Endothelial cell of umbilical vein (primary cell): ENCODE measurements at regions not wholly inside any gene's neighbourhood (a gene's known extent, or its start where the extent isn't known, plus 50 kb on each side); places are given as distances from the start of the nearest gene placed in this dataset.

Source experiments
- BruUV-seq: library from RNA; stranded (reverse); fragments of 400-500 nt; replicated peaks from 2 replicates; lab custom pipeline; 2021; lab: Mats Ljungman, UMichigan
- CTCF ChIA-PET: fragments of 300-600, 350-600 bp; sonication (Branson Sonifier 250); formaldehyde crosslinking; loops from one replicate; lab custom pipeline; 2021; ENCODE audit warnings: antibody characterized with exemption, inconsistent platforms; lab: Charles Lee
- POLR2A ChIA-PET: fragments of 300-600, 350-600 bp; sonication (Branson Sonifier 250); formaldehyde crosslinking; loops from one replicate; lab custom pipeline; 2021; ENCODE audit warnings: antibody characterized with exemption, inconsistent platforms; lab: Charles Lee
- DNase-seq: peaks from one replicate; pipeline ENCODE4 v3.0.0-alpha.2; 2011; ENCODE audit warnings: low read depth, low spot score
- FAIRE-seq: peaks from 2 replicates; lab custom pipeline; 2011; peaks lifted over from hg19 to GRCh38; lab: Jason Lieb, UNC
- H2AFZ ChIP-seq: 2 replicates; pipeline ENCODE4 v1.6.0; 2012; ENCODE audit warnings: low read depth, low read length, control low read depth, inconsistent platforms
- H3K27ac ChIP-seq: 2 replicates; pipeline ENCODE4 v1.5.1; 2011; ENCODE audit warnings: low read depth, mild to moderate bottlenecking, control low read depth, low read length, moderate library complexity; ENCODE audit not compliant: insufficient read depth
- H3K27me3 ChIP-seq, 2 experiments: 2 replicates each; pipeline versions ENCODE4 v1.6.0 to v1.6.1; 2011; ENCODE audit warnings: low read length in 2 of 2, mixed read lengths in 1 of 2; ENCODE audit not compliant: control insufficient read depth in 2 of 2, insufficient read depth in 2 of 2
- H3K36me3 ChIP-seq, 2 experiments: 2 replicates in 1 of 2; 3 replicates in 1 of 2; pipeline ENCODE4 v1.5.1; 2011; ENCODE audit warnings: low read length in 2 of 2, mild to moderate bottlenecking in 1 of 2, moderate library complexity in 1 of 2; ENCODE audit not compliant: control insufficient read depth in 2 of 2, insufficient read depth in 2 of 2; ENCODE audit errors: extremely low read depth in 1 of 2
- H3K4me1 ChIP-seq: 3 replicates; pipeline ENCODE4 v1.5.1; 2011; ENCODE audit warnings: mild to moderate bottlenecking, low read length; ENCODE audit not compliant: control insufficient read depth, insufficient read depth; ENCODE audit errors: extremely low read depth
- H3K4me2 ChIP-seq: 2 replicates; pipeline ENCODE4 v1.6.1; 2011; ENCODE audit warnings: low read length, control low read depth, mixed read lengths; ENCODE audit not compliant: insufficient read depth
- H3K4me3 ChIP-seq, 3 experiments: fragments of 200-600 bp in 1 of 3; sonication (generic), shearing (Covaris generic) in 1 of 3; replicated peaks in 1 of 3; 2 replicates each; pipeline ENCODE4 v1.5.1; 2011 to 2016; ENCODE audit warnings: control low read depth in 3 of 3, low read length in 3 of 3, mild to moderate bottlenecking in 2 of 3, inconsistent platforms in 1 of 3, low read depth in 1 of 3, moderate library complexity in 1 of 3; ENCODE audit not compliant: insufficient read depth in 1 of 3
- H3K79me2 ChIP-seq: 2 replicates; pipeline ENCODE4 v1.6.0; 2012; ENCODE audit warnings: low read length, inconsistent platforms; ENCODE audit not compliant: control insufficient read depth, insufficient read depth
- H3K9ac ChIP-seq: replicated peaks from 2 replicates; pipeline ENCODE3; 2011; ENCODE audit warnings: low read length, control low read depth; ENCODE audit not compliant: insufficient read depth; ENCODE audit errors: extremely low read depth
- H3K9me1 ChIP-seq: replicated peaks from 3 replicates; pipeline ENCODE4 v1.6.0; 2011; ENCODE audit warnings: mild to moderate bottlenecking, low read length; ENCODE audit not compliant: control insufficient read depth, insufficient read depth; ENCODE audit errors: extremely low read depth
- H3K9me3 ChIP-seq: replicated peaks from 2 replicates; pipeline ENCODE4 v1.5.1; 2012; ENCODE audit warnings: low read length, inconsistent platforms; ENCODE audit not compliant: control insufficient read depth, insufficient read depth
- H4K20me1 ChIP-seq: replicated peaks from 2 replicates; pipeline ENCODE3; 2011; ENCODE audit warnings: mild to moderate bottlenecking, low read length; ENCODE audit not compliant: control insufficient read depth, insufficient read depth; ENCODE audit errors: extremely low read depth
- CTCF ChIP-seq, 2 donors: IDR thresholded peaks; 1 replicate in 1 of 2; 2 replicates in 1 of 2; pipeline ENCODE4 v1.5.1; 2011; ENCODE audit warnings: low read length in 2 of 2, mild to moderate bottlenecking in 2 of 2, moderate library complexity in 2 of 2, control low read depth in 1 of 2, inconsistent platforms in 1 of 2, low read depth in 1 of 2; ENCODE audit not compliant: insufficient read depth in 1 of 2; ENCODE audit errors: extremely low read depth in 1 of 2
- EZH2 ChIP-seq: IDR thresholded peaks from 2 replicates; pipeline ENCODE4 v1.6.1; 2012; ENCODE audit warnings: borderline replicate concordance, low read depth, mild to moderate bottlenecking, moderate library complexity, low read length, inconsistent platforms; ENCODE audit not compliant: severe bottlenecking
- FOS ChIP-seq: IDR thresholded peaks from 2 replicates; pipeline ENCODE4 v1.6.1; 2011; ENCODE audit warnings: mild to moderate bottlenecking, low read length, moderate library complexity, borderline replicate concordance; ENCODE audit not compliant: insufficient read depth
- JUN ChIP-seq: IDR thresholded peaks from 2 replicates; pipeline ENCODE4 v1.6.1; 2011; ENCODE audit warnings: borderline replicate concordance, low read depth; ENCODE audit not compliant: insufficient read length, insufficient read depth
- MAX ChIP-seq: IDR thresholded peaks from 2 replicates; pipeline ENCODE4 v1.6.1; 2011; ENCODE audit not compliant: insufficient read depth, insufficient read length
- POLR2A ChIP-seq: IDR thresholded peaks from 2 replicates; pipeline ENCODE4 v1.6.1; 2012; ENCODE audit warnings: low read depth, mild to moderate bottlenecking, control low read depth, low read length
- POLR2AphosphoS5 ChIP-seq: IDR thresholded peaks from 2 replicates; pipeline ENCODE4 v1.6.1; 2012; ENCODE audit warnings: low read depth, mild to moderate bottlenecking, control low read depth, low read length, moderate library complexity; ENCODE audit not compliant: insufficient read depth
- dilution Hi-C: fragments of 300-500 bp; cut with MboI; formaldehyde crosslinking; loops from one replicate; pipeline ENCODE4 v1.15.0; 2019; ENCODE audit warnings: low sequenced_read_pairs; ENCODE audit not compliant: extremely low pct_ligation_motif_present
- intact Hi-C: fragments of 100-400 bp; cut with micrococcal nuclease; formaldehyde crosslinking; loops from one replicate; pipeline ENCODE4 v1.10.0; 2022

- TF ChIP-seq POLR2AphosphoS5 (no peak), MAX (no peak), EZH2 (no peak), JUN (no peak), CTCF (IDR thresholded peaks at IDR 0.05; ENCODE audit: extremely low read depth in 1 of 2, insufficient read depth in 1 of 2, low read depth in 1 of 2, low read length in 2 of 2) (peak; percentile 82 to 83), POLR2A (no peak), FOS (no peak)
- ChIA-PET CTCF (interaction anchor here (0.6 to 3.8 kb wide), 40 partner anchors 9 to 1311 kb away, joined by 3 to 82 read pairs (median 4); no protein-coding TSS in a partner anchor), POLR2A (no interaction called here)
- no peak overlapping the region for H3K9ac ChIP-seq
- BruUV-seq, result no TSS peak
- intact Hi-C loops (loop anchor here (1.0 to 2.0 kb wide), 4 partner anchors 61 to 207 kb away; partner anchors contain the start of gene USP24), dilution Hi-C loops (no loop called here)
- H4K20me1 ChIP-seq, result no peaks in the 10 kb centered on the region
- DNase-seq, result peak; percentile 66
- no peaks in the 10 kb centered on the region for H3K9me3 ChIP-seq
- H3K4me2 ChIP-seq, result no peak overlapping the region
- peaks cover 15% of the 10 kb centered on the region for H3K4me1 ChIP-seq
- no peaks in the 10 kb centered on the region for H3K36me3 ChIP-seq
- no peak overlapping the region for H3K4me3 ChIP-seq
- H3K9me1 ChIP-seq, result no peaks in the 10 kb centered on the region
- no peaks in the 10 kb centered on the region for H3K79me2 ChIP-seq
- H3K27ac ChIP-seq, result no peak overlapping the region
- peak; percentile 76 for FAIRE-seq
- peak overlapping the region; percentile 63 for H2AFZ ChIP-seq
- H3K27me3 ChIP-seq, result no peaks in the 10 kb centered on the region
Measured at GRCh38 chr1:55277377-55278130, 62.4 kb upstream of the USP24 start.
